HCT116 (cell line): ENCODE measurements at regions not wholly inside any gene's neighbourhood (a gene's known extent, or its start where the extent isn't known, plus 50 kb on each side); places are given as distances from the start of the nearest gene placed in this dataset.

ENCODE experiments used
- CEBPB ChIP-seq: IDR thresholded peaks from 2 replicates; pipeline ENCODE4 v1.6.1; 2012; ENCODE audit warnings: low read depth
- CTCF ChIP-seq, 3 experiments: fragments of 200-600 bp in 1 of 3; sonication (generic) in 1 of 3; IDR thresholded peaks in 2 of 3; conservative IDR thresholded peaks in 1 of 3; 2 replicates each; pipeline ENCODE4 v1.5.1; 2012 to 2017; ENCODE audit warnings: low read depth in 2 of 3, low read length in 2 of 3, antibody characterized with exemption in 1 of 3, borderline replicate concordance in 1 of 3, control low read depth in 1 of 3, mild to moderate bottlenecking in 1 of 3, mixed read lengths in 1 of 3, mixed run types in 1 of 3, moderate library complexity in 1 of 3; ENCODE audit not compliant: insufficient read depth in 1 of 3
- EZH2 ChIP-seq: fragments of 200-600 bp; sonication (generic); IDR thresholded peaks from 2 replicates; pipeline ENCODE4 v1.6.1; 2017; ENCODE audit warnings: antibody characterized with exemption, mixed run types
- EZH2phosphoT487 ChIP-seq: fragments of 200-600 bp; IDR thresholded peaks from 2 replicates; pipeline ENCODE4 v1.6.1; 2018; ENCODE audit warnings: antibody characterized with exemption, borderline replicate concordance
- FOSL1 ChIP-seq: IDR thresholded peaks from 2 replicates; pipeline ENCODE4 v1.6.1; 2012; ENCODE audit warnings: low read depth
- MAX ChIP-seq: IDR thresholded peaks from 2 replicates; pipeline ENCODE4 v1.6.1; 2012
- POLR2A ChIP-seq: IDR thresholded peaks from 2 replicates; pipeline ENCODE4 v1.7.0; 2011; ENCODE audit warnings: borderline replicate concordance; ENCODE audit not compliant: insufficient read depth, insufficient read length; ENCODE audit errors: extremely low read depth
- POLR2AphosphoS5 ChIP-seq: IDR thresholded peaks from 2 replicates; pipeline ENCODE4 v1.6.1; 2011; ENCODE audit warnings: mild to moderate bottlenecking, low read depth, low read length, moderate library complexity
- REST ChIP-seq: IDR thresholded peaks from 2 replicates; pipeline ENCODE4 v1.6.1; 2012; ENCODE audit warnings: low read depth
- SIN3A ChIP-seq: IDR thresholded peaks from 2 replicates; pipeline ENCODE4 v1.6.1; 2012; ENCODE audit warnings: low read depth
- SRF ChIP-seq: IDR thresholded peaks from 2 replicates; pipeline ENCODE4 v1.6.1; 2012; ENCODE audit warnings: low read depth
- YY1 ChIP-seq: IDR thresholded peaks from 2 replicates; pipeline ENCODE4 v1.6.1; 2011; ENCODE audit warnings: low read length, low read depth, moderate library complexity, mild to moderate bottlenecking; ENCODE audit not compliant: insufficient replicate concordance; ENCODE audit errors: extremely low read depth

- TF ChIP-seq YY1 (no peak), CTCF (IDR thresholded peaks at IDR 0.05 in 2 of 3, conservative IDR thresholded peaks at IDR 0.05 in 1 of 3; ENCODE audit: borderline replicate concordance in 1 of 3, insufficient read depth in 1 of 3, low read depth in 2 of 3, low read length in 2 of 3) (no peak), EZH2 (no peak), SIN3A (no peak), POLR2A (no peak), MAX (no peak), REST (no peak), POLR2AphosphoS5 (no peak), CEBPB (no peak), FOSL1 (no peak), EZH2phosphoT487 (no peak), SRF (no peak)
These were observed 110.6 kb downstream of the GP2 start for GRCh38 chr16:20216591-20217217.
